NCI-H460 (cell line): ENCODE measurements at regions not wholly inside any gene's neighbourhood (a gene's known extent, or its start where the extent isn't known, plus 50 kb on each side); places are given as distances from the start of the nearest gene placed in this dataset.
A peak's percentile ranks its signal among the peaks of the same experiment; 100 is the strongest.
"Not testable (repeated sequence)": the region's sequence is repeated elsewhere in the genome, so short reads cannot be mapped to it uniquely, and the experiment has no call there.

ENCODE experiments used
- DNase-seq: peaks from one replicate; pipeline ENCODE4 v3.0.0-alpha.2; 2016; ENCODE audit warnings: low read depth; ENCODE audit errors: extremely low read depth

- DNase-seq = no peak
Observed at GRCh38 chr7:131690441-131690840, 134.0 kb upstream of the PODXL start.

GRCh38 chr7:131689662-131690234 is 133.3 kb upstream of the PODXL start:
- no peak for DNase-seq

GRCh38 chr7:131688738-131689661 is 132.6 kb upstream of the PODXL start:
- peak; percentile 68 for DNase-seq

- no peak for DNase-seq
Observed at GRCh38 chr7:131687296-131687695, 130.9 kb upstream of the PODXL start.

GRCh38 chr7:131686833-131687232 is 130.4 kb upstream of the PODXL start:
- no peak for DNase-seq

- no peak for DNase-seq
Observed at GRCh38 chr7:131683536-131684125, 127.2 kb upstream of the PODXL start.

- no peak for DNase-seq
Observed at GRCh38 chr7:131681961-131682360, 125.5 kb upstream of the PODXL start.

- DNase-seq = not testable (repeated sequence)
Observed at GRCh38 chr7:131679071-131679470, 122.6 kb upstream of the PODXL start.

- not testable (repeated sequence) for DNase-seq
Observed at GRCh38 chr7:131676850-131677249, 120.4 kb upstream of the PODXL start.

GRCh38 chr7:131674131-131674530 is 117.7 kb upstream of the PODXL start:
- no peak for DNase-seq

- no peak for DNase-seq
Observed at GRCh38 chr7:131673576-131673975, 117.1 kb upstream of the PODXL start.

GRCh38 chr7:131670406-131670805 is 114.0 kb upstream of the PODXL start:
- DNase-seq = no peak

GRCh38 chr7:131667699-131668098 is 111.3 kb upstream of the PODXL start:
- DNase-seq = no peak

- no peak for DNase-seq
Observed at GRCh38 chr7:131665021-131665420, 108.6 kb upstream of the PODXL start.

GRCh38 chr7:131664570-131664969 is 108.1 kb upstream of the PODXL start:
- no peak for DNase-seq

GRCh38 chr7:131662301-131662873 is 106.0 kb upstream of the PODXL start:
- DNase-seq = not testable (repeated sequence)

- DNase-seq = no peak
Observed at GRCh38 chr7:131657881-131658280, 101.5 kb upstream of the PODXL start.

- no peak for DNase-seq
Observed at GRCh38 chr7:131656980-131657723, 100.7 kb upstream of the PODXL start.

- DNase-seq = no peak
Observed at GRCh38 chr7:131655866-131656265, 99.4 kb upstream of the PODXL start.

GRCh38 chr7:131655447-131655846 is 99.0 kb upstream of the PODXL start:
- DNase-seq = no peak
